ENCODE measurements at regions not wholly inside any gene's neighbourhood (a gene's known extent, or its start where the extent isn't known, plus 50 kb on each side); places are given as distances from the start of the nearest gene placed in this dataset.
"Not testable (repeated sequence)": the region's sequence is repeated elsewhere in the genome, so short reads cannot be mapped to it uniquely, and the experiment has no call there.

DNA sequence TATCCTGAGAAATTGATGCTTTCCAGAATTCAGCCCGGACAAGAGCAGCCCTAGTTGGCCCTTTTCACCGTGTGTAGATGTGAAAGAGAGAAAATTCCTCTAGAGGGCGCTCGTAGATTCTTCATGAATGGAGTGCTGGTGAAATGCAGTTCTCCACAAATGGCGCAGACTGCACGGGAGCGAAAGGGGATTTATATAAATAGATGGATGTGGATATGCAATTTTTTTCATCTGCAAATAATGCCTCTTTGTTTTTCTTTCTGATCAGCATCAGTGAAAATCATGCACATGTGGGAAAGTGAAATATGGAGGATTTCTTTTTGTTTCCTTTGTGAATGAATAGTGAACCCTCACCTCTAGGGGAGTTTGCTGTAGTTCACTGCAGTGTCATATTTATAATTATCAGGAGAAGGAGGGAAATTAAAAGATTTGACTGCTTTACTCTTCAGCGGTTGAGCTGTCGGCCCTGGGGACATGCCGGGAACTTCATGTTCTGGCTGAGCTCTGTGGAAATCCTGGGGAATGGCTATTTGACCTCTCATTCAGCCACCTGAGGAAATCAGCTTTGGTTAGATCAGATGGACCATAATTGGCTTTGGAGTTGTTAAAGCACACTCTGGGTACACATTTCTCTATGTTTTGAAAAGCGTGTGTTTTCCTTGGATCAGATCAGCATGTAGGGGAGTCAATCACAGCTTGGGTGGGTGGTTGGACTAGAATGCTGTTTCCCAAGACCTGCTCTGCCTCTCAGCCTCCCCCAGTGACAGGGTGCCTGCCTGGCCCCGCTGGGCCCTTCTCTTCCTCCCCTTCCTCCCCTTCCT is 115.0 kb upstream of the SHISA3 start:
- DNase-seq (ENCODE audit: low read depth in 2 of 3, low spot score in 2 of 3), result peak in 2 of 3 donors; percentile 59 to 85

DNA sequence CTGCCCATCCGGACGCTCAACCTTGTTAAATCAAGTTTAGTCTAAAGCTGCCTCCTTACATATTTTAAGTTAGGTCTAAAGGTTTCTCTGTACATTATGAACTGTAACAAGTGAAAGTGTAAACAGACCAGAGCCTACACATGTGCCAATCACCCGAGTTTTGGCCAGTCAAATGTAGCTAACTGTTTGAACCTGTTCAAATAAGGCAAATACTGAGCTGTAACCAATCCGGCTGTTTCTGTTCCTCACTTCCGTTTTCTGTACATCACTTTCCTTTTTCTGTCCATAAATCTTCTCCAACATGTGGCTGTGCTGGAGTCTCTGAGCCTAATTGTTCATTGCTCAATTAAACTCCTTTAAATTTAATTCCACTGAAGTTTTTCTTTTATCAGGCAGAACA is 113.3 kb upstream of the SHISA3 start:
- no peak for DNase-seq (ENCODE audit: low read depth in 2 of 3, low spot score in 2 of 3)

DNA sequence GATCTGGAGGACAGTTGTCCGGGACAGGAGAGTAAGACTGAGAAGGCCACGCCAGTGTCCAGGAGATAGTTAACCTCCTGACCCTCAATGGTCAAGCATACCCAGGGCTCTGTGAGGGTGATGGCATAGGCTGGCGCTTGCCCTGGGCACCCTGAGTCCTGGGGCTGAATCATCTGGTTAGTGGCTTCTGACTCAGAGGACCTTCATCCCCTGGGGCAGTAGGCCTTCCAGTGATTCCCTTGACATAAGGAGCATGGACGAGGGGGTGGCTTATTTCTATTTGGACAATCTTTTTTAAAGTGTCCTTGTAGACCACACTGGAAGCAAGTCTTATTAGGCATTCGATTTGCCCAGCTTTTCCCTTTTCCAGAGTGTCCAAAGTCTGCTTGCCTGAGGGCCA is 108.4 kb upstream of the SHISA3 start:
- not testable (repeated sequence) for DNase-seq (ENCODE audit: low read depth in 2 of 3, low spot score in 2 of 3)

DNA sequence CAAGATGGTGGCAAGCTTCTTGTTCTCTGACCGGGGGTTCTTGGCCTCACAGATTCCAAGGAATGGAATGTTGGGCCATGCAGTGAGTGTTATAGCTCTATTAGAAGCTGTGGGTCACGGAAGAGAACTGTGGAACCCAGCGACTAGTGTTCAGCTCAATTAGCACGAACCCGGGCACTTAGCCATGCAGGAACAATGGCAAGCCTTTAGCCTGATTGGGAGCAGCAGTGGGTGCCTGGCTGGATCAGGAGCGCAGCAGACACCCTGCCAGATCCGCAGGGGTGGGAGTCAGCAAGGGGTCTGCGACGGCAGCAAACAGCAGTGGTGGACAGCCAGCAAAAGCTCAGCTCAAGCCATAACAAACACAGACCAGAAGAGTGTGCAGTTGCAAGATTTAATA is 105.1 kb upstream of the SHISA3 start:
- DNase-seq (ENCODE audit: low read depth in 2 of 3, low spot score in 2 of 3), result not testable (repeated sequence)

DNA sequence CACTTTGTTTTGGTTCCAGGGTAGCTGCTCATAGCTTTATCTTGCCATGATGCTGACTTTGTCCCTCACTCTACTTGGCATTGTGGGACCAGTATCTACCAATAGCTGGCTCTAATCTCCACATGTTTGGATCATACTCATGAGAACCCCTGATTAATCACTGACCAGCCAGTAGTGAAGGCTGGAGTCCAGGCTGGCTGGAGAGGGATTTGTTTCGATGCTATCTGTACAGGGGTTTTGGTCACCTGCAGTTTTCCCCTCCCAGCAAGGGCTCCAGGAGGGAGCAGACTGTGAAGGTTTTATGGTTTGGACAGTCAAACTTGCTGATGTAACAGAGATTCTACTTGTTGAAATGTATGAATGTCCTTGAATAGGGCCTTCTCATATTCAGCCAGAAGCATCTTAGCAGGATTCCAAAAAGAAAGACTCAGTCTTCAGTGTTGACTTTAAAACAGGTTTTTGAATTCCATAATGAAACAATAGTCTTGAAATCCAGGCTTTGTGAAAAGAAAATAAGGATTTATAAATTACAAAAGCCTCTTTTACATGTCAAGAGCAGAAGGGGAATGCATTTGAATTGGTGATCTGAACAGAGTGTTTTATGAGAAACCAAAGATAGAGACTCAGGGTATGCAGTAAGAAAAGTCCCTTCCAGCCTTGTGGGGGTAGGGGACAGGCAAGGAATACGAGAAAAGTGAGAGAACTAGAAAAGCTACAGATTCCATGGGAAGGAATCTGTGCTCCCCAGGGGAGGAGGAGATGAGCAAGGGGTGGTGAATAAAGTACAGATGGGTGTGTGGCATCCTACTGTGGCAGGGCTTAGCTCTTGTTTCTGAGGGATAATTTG is 103.1 kb upstream of the SHISA3 start:
- DNase-seq (ENCODE audit: low read depth in 2 of 3, low spot score in 2 of 3), result no peak

DNA sequence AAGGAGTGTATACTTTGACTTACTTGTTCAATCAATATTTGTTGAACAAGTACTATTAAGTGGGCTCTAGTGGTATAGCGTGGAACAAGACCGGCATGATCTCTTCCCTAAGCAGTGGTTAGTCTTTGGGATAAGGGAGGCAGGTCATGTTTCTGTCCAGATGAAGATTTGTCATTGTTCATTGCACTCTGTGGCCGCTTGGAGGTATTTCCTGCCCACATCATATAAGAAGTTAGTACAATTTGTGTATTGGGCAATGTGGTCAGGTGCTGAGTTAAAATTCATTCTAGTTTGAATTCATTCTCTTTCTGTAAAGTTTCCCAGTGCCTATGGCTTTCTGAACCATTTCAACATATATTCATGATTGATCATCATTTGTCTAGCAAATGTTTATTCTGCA is 101.1 kb upstream of the SHISA3 start:
- no peak for DNase-seq (ENCODE audit: low read depth in 2 of 3, low spot score in 2 of 3)

DNA sequence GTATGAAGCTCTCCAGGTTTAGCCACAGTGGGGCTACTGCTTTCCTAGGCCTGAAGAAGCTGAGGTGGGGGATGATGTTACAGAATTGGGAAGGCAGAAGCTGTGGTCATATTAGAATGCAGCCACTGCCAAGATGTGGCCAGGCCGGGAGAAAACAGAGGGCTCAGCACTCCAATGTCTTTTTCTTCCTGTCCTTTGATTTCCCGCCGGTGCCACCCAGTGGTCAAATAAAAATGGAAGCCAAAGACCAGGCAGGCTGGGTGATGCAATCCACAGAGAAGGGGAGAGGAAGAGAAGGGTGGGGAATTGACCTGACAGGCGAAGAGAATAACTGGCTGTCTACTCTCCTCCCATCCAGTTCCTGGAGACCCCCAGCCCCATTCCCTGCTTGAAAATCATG is 94.9 kb upstream of the SHISA3 start:
- DNase-seq (ENCODE audit: low read depth in 2 of 3, low spot score in 2 of 3), result no peak

DNA sequence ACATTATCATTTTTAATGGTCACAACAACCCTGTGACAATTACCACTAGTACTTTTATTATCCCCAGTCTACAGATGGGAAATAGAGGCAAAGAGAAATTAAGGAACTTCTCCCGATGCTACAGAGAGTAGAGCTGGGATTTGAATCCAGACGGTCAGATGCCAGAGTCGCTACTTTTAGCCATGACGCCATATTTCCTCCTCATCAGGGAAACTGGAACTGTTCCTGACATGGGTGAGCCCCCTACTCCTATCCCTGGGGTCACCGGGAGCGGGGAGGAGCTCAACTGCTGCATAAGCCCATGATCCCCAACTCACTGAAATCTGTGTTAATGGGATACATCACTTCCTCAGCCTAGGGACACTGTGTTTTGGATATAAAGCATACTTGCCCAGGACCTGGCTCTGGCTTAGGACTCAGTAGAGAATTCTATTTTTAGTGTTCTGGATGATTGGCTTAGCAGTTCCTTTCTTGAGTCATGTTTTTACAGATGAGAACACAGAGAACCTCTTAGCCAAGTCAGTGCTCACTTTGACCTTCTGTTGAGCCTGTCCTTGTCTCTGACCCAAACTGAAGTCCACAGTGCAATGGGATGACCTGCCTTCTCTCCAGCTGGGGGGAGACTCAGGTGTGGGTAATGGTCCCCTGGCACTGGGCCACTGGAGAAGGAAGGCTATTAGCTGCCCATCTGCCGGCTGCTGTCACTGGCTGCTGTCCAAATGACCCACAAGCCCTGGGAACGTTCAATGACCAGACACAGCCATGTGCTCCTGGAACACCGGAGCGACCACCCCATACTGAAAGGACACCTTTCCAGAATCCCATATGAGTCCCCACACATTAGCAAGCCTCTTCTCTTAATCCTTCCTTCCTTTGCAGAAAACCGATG is 90.8 kb upstream of the SHISA3 start:
- no peak for DNase-seq (ENCODE audit: low read depth in 2 of 3, low spot score in 2 of 3)

DNA sequence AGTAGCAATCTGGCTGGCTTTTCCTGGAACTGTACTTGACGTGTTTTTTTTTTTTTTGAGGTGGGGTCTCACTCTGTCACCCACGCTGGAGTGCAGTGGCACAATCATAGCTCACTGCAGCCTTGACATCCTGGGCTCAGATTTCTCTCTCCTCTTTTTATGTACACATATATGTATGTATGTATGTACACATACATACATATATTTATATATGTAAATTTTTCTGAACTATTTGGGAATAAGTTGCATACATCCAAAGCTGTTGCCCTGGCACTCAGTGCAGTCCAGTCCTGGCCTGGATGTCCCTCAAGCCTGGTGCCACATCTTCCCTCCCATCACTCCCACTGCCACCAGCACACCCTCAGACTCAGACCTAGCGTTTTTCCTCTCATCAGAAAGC is 89.0 kb upstream of the SHISA3 start:
- DNase-seq (ENCODE audit: low read depth in 2 of 3, low spot score in 2 of 3), result no peak

DNA sequence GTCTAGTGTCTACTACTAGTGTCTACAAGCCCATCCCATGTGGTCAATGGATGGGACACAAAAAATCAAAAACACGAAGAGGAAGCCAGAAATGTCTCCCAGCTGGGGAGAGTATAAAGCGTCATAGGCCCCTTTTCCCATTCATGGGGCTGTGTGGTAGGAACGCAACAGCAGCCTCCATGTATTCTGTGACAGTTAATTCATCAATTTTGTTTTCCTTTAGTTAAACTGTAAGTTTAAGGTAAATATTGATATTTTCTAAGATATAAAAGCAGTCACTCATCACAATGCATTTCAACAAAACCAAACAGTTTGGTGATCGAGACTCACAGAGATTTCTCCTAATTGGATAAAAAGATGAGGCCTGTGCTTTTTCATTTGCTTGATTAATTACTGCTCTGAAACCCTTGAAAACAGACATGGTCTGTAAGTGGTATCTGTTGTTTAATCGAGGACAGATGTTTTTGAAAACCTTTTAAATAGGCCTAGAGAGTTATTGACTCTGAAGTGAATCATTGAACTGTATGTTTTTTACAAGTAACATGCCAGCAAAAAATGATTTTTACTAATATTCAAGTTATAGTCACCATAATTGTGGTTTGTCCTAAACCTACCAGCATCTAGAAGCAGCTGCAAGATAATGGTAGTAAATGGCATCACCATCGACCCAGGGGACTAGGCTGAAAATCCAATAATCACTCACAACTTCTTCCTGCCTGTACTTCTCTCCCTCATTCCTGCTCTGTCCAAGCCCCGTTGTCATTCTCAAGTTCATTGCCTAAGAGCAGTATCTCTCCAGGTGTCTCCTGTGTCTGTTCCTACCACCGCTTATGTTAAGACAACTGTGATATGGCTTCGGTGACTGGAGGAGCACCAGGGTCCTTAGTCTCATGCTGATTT is 87.7 kb upstream of the SHISA3 start:
- no peak for DNase-seq (ENCODE audit: low read depth in 2 of 3, low spot score in 2 of 3)

DNA sequence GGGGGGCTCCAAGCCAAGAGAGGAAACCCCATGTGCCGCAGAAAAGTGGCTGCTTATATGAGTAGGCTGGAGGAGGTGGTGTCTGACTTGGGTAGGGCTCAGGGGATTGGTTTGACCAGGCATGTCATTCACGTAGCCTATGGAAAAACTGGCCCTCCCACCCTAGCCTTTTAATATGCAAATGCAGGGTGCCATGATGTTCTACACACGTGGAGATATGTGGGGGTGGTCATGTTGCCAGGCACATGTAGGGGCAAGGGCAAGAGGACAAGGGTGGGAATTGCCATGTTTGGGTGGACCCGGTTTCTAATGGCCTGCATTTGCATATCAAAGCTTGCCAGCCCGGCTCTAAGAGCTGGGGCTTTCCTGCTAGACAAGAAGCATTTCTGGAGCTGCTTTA is 86.9 kb upstream of the SHISA3 start:
- DNase-seq (ENCODE audit: low read depth in 2 of 3, low spot score in 2 of 3), result no peak

DNA sequence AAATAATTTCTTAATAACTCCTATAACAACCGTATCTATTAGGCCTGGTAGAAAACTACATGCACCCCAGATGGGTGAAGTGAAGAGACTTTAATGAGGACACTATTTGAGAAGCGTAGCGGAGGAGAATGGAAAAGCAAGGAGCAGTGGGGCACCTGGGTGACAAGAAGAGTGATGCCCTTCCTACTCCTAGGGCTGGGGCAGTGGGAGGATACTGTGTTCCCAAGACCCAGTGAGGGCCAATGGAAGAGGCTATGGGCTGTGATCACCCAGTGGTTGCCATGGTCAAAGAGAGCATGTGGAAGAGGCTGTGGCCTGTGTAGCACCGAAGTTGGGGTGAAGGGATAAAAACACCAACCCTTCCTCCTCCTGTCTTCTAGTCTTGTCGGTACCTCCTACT is 86.5 kb upstream of the SHISA3 start:
- no peak for DNase-seq (ENCODE audit: low read depth in 2 of 3, low spot score in 2 of 3)

DNA sequence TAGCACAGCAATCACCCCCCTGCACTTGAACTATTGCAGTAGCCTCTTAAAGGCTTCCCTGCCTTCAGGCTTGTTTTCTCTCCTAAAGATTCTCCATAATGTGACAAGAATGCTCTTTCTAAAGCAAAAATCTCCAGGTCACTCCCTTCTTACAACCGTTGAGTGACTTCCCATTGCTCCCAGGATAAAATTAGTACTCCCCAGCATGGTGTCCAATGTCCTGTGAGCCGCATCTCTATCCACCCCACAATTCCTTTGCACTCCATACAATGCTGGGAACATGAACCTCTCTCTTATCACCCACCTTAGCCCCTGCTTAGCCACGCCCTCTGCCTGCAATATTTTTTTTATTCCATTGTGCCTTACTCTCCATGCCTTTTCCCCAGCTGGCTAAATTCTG is 85.7 kb upstream of the SHISA3 start:
- no peak for DNase-seq (ENCODE audit: low read depth in 2 of 3, low spot score in 2 of 3)

DNA sequence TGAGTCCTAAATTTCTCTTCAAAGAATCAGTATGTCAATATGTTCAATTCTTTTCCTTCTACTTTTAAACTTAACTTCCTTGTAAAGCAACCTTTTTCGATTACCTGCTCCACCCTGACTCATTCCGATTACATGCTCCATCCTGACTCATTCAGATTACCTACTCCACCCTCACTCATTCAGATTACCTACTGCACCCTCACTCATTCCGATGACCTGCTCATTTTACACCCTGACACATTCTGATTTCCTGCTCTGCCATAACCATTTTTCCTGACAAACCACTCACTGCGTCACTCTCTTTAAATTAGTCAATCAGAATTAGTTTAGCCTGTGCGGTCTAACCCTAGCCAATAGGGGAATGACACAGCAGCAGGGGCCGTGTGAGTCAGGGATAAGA is 83.9 kb upstream of the SHISA3 start:
- not testable (repeated sequence) for DNase-seq (ENCODE audit: low read depth in 2 of 3, low spot score in 2 of 3)

DNA sequence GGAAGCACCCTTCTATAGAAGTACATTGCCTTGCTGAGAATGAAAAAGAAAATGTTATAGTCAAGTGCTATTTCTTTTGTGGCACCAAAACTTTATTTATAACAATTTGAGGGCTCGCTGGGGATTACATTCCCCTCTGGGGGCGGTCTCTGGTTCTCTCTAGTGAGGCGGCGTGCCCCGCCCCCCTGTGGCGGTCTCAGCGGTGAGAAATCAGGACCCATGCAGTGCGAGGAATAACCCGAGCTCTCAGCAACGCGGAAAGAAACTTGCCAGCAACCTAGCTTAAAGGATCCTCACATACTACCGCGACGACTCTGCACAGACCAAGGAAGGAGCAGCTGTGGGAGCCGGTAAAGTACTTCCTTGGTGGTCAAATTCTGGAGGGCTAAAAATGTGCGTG is 83.4 kb upstream of the SHISA3 start:
- DNase-seq (ENCODE audit: low read depth in 2 of 3, low spot score in 2 of 3), result no peak

DNA sequence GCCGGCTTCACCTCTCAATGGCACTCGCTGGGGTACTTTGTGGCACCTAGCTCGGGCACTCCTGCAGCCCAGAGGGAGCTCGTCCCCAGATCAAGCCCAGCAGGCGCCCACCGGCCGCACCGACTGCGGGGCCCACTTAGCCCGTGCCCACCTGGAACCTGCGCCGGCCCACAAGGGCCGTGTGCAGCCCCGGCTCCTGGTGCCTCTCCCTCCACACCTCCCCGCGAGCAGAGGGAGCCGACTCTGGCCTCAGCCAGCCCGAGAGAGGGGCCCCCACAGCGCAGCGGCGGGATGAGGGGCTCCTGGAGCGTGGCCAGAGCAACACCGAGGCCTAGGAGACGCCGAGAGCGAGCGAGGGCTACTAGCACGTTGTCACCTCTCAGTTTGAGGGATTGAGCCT is 82.1 kb upstream of the SHISA3 start:
- no peak for DNase-seq (ENCODE audit: low read depth in 2 of 3, low spot score in 2 of 3)

DNA sequence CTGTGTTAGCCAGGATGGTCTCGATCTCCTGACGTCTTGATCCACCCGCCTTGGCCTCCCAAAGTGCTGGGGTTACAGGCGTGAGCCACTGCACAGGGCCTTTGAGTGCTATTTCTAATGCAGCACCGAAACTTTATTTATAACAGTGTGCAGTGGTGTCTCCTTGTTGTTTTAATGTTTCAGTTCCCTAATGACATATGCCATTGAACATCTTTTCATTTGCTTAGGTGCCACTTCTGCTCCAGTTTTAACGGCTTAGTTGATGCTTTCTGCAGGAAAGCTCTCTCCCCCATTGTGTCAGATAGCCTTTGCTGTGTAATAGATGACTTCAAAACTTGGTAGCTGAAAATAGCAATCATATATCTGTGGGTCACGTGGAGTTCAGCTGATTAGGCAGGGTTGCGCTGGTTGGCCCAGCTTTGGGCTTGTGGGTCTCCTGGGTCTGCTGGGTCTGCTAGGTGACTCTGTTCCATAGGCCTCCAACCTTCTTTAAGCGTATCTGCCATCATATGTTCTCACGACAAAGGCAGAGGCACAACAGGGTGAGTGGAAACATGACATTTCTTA is 76.4 kb upstream of the SHISA3 start:
- no peak for DNase-seq (ENCODE audit: low read depth in 2 of 3, low spot score in 2 of 3)

DNA sequence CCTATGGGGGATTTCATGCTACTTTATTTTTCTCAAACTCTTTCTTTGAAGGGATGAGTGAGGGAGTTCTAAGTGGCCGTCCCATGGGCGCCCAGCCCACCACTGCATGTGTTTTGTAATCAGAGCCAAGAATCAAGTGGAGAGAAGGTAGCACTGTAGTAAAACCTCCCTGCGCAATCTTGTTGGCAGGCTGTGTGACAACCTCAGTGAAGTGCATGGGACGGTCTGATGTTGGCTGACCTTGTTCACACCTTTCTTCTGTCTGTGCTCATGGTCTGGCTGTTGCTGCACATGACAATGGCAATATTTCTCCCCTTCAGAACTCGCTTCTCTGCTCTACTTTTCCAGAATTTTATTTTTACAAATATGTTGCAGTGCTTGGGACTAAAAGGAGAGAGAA is 71.2 kb upstream of the SHISA3 start:
- DNase-seq (ENCODE audit: low read depth in 2 of 3, low spot score in 2 of 3), result no peak

DNA sequence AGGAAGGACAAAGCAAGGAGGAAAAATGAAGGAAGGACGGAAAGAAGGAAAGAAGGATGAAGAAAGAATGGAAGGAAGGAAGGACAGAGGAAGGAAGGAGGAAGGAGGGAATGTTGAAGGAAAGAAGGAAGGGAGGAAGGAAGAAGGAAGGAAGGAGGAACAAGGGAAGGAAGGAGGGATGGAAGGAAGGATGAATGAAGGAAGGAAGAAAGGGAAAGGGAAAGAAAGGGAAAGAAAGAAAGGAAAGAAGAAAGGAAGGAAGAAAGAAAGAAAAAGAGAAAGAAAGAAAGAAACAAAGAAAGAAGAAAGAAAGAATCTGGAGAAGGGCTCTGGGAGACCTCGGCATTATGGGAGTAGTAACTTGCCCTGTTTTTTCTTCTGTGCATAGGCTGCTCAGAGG is 70.8 kb upstream of the SHISA3 start:
- DNase-seq (ENCODE audit: low read depth in 2 of 3, low spot score in 2 of 3), result no peak

DNA sequence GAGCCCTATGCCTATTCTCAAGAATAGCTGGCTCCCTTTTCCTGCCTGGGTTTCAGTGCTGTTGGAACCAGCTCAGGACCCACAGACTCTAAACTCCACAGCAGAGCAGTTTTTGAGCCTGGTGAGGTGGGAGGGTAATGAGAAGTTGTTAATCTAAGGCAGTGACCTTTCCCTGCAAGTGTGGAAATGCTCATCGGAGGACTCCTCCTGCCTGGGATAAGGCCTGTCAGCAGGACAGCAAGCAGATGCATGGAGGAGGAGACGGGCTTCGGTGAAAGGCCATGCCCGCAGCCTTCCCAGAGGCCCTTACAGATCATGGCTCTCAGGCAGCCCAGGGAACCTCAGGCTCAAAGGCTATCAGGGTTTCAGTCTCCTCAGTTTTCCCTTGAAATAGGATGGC is 70.0 kb upstream of the SHISA3 start:
- no peak for DNase-seq (ENCODE audit: low read depth in 2 of 3, low spot score in 2 of 3)

Measured in hematopoietic multipotent progenitor cell (in vitro differentiated cells).